GM19043 (cell line): ENCODE measurements at regions not wholly inside any gene's neighbourhood (a gene's known extent, or its start where the extent isn't known, plus 50 kb on each side); places are given as distances from the start of the nearest gene placed in this dataset.

Experiments used
- ATAC-seq: cut with Tn5 transposase; IDR thresholded peaks from one replicate; pipeline ENCODE4 v1.9.1; 2021; ENCODE audit warnings: low read depth; ENCODE audit not compliant: unreplicated experiment

GRCh38 chr12:42704810-42705401, 115.4 kb upstream of the PRICKLE1 start:
- ATAC-seq, result no peak

- ATAC-seq, result no peak
Observed at GRCh38 chr12:42704340-42704739, 114.8 kb upstream of the PRICKLE1 start.

- no peak for ATAC-seq
Observed at GRCh38 chr12:42701084-42701483, 111.5 kb upstream of the PRICKLE1 start.

DNA sequence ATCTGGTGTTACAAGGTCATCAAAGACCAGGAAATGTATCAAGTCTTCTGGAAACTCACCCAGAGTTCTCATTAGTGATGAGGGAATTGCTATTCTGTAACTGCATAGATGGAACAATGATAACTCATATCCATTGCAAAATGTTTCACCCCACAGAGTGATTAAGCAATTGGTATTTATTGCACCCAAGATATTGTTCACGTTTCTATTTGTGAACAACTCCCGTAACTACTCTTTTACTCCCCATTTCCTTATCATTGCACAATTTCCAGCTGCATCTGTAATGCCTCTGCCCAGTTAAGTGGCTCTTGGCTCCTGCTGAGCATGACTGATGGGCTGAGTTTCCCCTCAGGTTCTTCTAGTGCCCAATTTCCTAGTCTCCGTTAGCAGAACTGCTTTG, 108.7 kb upstream of the PRICKLE1 start:
- no peak for ATAC-seq

DNA sequence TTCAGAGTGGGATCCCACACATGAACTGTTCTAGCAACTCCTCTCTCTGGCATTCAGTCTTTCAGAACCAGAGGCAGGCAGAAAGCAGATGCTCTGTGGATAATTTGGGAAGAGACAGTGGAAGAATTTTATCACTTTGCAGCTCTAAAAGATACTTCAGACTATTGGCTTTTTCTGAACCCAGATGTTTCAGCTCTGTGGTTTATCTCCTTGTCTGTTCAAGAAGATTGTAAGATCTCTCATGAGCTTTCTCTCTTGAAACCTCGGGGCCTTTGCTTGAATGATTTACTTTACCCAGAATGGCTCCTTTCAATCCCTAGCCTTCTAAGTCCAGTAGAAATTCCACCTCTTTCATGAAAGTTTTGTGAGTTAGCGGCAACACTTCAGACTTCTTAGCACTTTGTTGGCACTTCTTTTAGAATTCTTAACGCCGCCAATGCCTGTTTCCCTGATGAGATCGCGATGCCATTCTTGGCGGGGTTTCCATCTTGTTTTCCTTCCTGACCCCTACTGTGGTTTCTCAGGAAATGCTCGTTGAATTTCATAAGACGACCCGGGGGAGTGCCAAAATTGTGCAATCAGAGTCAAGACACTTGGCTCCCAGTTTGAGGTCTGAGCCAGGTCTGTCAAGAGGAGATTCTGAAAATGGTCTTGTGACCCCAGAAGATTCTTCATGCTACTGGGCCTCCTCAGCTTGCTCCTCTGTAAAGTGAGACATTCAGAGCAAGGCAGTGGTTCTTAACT, 107.0 kb upstream of the PRICKLE1 start:
- no peak for ATAC-seq

GRCh38 chr12:42695490-42695995, 106.0 kb upstream of the PRICKLE1 start:
- ATAC-seq, result no peak

- ATAC-seq, result no peak
Observed at GRCh38 chr12:42692749-42693148, 103.2 kb upstream of the PRICKLE1 start.

DNA sequence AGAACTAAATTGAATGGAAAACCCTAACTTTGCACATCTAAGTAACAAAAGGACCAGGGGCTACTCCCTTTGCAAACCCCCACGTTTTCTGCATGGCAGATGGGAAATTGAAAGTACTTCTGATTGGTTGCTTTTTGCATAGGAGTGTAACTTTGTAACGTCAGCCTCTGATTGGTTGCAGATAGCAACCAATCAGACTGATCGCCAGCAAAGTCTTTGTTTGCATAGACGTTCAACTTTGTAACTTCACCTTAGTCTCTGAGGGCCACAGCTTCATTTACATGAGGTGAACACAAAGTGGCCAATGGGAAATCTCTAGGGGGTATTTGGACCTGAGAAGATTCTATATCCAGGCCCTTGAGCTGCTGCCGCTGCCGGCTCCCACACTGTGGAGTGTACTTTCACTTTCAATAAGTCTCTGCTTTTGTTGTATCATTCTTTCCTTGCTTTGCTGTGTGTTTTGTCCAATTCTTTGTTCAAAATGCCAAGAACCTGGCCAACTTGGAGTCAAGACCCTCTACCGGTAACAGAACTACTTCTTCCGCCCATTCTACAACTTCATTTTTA, 102.5 kb upstream of the PRICKLE1 start:
- no peak for ATAC-seq

DNA sequence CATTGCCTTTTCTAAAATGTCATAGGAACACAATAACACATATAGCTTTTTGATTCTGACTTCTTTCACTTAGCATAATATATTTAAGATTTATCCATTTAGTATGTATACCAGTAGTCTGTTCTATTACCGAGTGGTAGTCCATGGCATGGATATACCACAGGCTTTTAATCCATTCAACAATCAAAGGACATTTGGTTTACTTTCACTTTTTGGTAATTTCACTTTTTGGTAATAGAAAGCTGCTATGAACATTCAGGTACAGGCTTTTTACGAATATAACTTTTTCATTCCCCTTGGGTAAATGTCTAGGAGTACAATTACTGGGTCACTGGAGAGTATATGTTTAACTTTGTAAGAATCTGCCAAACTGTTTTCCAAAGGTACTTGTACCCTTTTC, 100.7 kb upstream of the PRICKLE1 start:
- ATAC-seq, result no peak

DNA sequence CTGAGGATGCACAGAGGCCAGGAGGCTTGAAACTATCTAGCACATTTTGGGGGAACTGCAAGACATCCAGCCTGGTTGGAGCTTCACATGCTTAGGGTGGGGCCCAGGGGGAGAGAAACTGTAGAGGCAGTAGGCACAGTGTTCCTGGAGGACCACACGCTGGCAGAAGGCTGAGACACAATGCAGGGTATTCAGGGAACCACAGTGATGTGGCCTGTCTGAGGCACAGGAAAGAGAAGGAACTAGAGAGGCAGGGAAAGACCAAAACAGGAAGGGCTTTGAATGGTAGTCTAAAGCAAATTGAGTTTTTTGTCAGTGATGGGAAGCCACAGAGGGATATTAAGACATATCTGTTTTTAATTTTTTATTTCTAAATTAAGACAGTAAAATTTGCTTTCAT, 100.2 kb upstream of the PRICKLE1 start:
- no peak for ATAC-seq

DNA sequence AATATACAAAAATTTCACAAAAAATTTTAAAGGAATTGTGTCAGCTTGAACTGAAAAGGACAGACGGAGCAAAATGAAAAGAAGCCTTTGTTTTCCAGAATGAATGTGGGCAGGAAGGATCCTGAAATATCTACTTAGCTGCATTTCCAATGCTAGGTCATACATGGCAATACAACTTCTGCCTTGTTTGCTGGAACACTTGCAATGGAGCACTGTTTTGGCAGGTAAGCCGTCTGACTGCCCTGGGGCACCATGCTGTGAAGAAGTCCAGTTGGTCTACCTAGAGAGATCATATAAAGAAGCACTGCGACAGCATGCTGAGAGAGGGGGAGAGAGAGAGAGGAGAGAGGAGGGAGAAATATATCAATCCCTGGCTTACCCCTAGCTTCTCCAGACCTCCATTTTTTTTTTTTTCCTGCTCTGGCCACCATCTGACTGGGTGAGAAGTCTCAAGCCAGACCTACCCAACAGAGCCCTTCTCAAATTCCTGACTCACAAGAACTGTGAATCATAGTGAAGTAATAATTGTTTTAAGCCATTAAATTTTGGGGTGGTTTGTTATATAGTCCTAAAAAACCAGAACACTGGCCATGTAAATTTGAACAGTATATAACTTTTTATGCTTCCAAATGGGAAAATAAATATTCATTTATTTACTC, 97.1 kb upstream of the PRICKLE1 start:
- no peak for ATAC-seq

DNA sequence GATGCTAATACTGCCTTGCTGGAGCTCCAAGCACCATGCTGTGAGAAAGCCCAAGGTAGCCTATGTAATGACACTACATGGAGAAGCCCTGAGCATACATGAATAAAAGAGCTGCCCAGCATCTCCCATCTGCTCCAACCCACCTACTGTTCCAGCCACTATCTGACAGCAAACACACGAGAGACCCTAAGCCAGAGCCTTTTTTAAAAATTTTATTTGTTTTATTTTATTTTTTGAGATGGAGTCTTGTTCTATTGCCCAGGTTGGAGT, 95.2 kb upstream of the PRICKLE1 start:
- ATAC-seq, result no peak

DNA sequence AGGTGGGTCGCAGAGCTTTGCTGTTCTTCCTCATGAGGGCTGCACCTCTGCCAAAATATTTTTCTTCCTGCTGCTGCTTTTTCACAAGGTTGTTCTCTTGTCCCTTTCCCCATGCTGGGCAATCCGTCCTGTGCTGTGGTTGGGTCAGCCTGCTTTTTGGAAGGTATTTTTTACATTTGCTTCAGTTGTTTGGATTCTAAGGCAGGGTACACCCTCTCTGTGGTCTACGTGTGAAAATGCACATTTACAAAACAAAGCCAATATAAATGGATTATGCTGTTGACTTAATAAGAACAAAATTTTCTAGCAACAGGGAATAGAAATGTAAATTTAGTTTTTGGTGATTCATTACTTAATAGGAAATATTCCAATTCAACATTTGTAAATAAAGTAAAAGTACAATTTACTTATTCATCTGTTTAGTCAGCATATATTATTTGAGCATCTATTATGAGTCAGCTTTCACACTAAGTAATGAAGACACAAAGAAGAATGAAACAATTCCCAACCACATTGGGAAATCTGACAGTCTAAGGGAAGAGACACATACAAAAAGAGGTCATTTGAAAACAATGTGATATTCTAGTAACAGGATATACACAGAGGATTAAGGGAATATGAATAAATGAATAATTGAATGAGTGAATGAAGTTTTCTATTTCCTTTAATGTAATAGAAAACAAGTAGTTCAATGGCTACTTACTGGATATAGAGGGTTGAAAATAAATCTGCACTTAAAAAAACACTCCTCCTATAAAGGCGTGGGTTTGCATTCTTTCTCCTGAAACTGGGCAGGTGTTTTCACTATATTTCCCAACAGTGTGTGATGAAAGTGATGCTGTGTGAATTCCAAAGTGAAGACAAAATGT, 94.6 kb upstream of the PRICKLE1 start:
- ATAC-seq, result no peak

DNA sequence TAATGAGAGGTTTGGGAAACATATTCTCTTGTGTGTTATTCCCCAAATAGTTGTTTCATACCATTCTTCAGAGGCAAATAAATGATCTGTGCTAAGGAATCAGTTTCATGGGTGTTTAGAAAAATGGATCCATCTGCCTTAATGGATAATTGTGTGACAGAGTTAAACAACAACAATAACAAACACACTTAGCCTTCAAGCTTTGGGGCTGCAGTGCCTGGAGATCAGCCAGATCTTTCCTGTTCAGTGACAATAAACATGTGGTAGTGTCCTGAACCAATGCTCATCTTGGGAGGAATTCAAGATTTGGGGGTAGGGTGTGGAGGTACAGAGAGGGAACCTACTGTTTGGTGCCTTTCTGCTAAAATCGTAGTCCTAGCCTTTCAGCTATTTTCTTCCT, 93.7 kb upstream of the PRICKLE1 start:
- ATAC-seq, result no peak

DNA sequence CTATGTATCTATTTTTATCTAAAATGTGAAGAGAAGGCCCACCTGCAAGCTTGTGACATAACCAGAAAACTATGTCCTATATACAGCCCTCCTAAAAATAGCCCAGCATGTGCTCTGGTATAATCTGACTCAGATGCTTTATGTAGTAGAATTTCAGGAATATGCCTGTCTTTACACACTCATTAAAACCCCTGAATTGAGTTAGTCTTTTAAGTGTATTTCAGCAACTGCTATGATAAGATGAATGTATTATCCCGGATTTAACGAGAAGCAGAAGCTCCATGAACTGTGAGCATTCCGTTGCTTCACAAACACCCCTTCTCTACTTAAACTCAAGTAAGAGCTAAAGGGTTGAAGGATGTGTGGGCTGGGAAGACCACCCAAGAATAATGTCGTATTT, 89.9 kb upstream of the PRICKLE1 start:
- ATAC-seq, result no peak

DNA sequence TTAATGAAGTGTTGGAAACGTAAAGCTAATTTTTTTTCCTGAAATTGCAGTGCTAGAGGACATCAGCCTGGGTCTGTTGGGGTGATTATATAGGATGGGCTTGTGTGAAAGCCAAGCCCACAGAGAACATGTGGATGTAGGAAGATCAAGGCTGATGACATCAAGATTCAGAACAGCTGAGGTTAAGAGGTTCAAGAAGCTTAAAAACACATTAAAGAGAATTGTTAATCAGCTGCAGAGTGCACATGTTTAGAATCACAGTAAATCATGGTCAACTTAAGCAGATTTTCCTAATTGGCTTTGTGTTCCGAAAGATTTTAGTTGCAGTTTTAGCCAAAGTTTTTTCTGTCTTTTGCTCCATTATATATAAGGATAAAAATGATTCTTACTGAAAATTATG, 87.9 kb upstream of the PRICKLE1 start:
- ATAC-seq, result no peak

DNA sequence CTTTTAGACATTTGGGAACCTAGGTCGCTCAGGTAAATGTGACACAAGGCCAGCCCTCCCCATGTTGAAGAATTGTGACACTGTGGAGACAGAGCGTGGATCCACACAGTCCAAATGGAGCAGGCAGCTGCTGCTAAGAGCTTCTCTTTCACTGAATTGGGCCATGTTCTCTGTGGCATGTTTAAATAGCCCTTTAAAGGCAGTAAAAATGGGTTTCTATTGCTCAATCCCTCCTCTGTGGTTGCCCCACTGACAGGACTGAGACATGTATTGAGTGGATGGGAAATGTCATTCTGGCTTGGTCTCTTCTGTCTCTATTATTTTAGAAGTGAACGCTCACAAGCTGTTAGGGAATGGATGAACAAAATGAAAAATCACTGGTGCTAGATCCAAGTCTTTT, 84.0 kb upstream of the PRICKLE1 start:
- no peak for ATAC-seq

- ATAC-seq, result no peak
Observed at GRCh38 chr12:42670719-42671118, 81.2 kb upstream of the PRICKLE1 start.

DNA sequence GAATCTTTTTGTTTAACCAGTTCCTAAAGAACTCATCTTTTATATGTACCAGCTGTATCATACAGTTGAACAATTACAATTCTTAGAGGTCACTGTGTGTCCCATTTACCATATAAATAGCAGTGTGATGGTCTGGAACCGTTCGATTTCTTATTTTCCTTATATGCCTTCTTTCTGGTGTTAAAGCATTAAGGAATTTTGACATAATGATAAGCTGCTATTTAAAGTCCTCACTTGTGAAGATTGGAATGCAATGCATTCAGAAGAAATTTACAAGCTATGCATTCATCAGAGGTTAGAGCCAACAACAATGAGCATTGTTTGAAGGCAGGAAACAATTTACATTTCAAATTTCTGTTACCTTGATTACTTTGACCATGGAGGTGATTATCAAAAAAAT, 80.0 kb upstream of the PRICKLE1 start:
- no peak for ATAC-seq

DNA sequence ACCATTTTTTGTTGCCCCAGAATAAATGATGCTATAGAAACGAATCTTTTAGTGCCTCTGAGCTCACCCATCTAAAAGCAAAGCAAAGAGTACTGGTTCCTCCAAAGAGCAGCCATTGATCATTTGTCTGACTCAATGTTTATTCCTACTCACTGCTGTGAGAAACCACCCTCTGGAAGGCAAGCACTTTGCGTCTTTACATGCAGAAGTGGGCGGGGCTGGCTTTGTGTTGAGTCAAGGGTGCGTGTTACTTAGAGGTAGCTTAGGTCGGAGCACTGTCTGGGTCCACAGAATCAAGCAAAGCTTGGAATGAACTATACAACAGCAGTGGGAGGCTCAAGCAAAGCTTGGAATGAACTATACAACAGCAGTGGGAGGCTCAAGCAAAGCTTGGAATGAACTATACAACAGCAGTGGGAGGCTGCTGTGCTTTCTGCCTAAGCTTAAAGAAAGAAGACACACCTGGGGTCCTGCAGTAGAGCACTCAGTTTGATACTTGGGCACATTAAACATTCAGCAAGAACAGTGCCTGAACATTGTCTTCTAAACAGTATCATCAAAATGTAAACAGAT, 77.2 kb upstream of the PRICKLE1 start:
- no peak for ATAC-seq
